Muscle of leg (tissue), 3 donors: ENCODE measurements at regions not wholly inside any gene's neighbourhood (a gene's known extent, or its start where the extent isn't known, plus 50 kb on each side); places are given as distances from the start of the nearest gene placed in this dataset.
"Not testable (repeated sequence)": the region's sequence is repeated elsewhere in the genome, so short reads cannot be mapped to it uniquely, and the experiment has no call there.

Experiments used
- DNase-seq: peaks from one replicate; pipeline ENCODE4 v3.0.0; 2013
- H3K27ac ChIP-seq: one replicate; pipeline ENCODE4 v1.5.1; 2013; ENCODE audit warnings: mild to moderate bottlenecking, low read length, control low read depth
- H3K27me3 ChIP-seq: one replicate; pipeline ENCODE4 v1.6.1; 2013; ENCODE audit warnings: low read length; ENCODE audit not compliant: control insufficient read depth, insufficient read depth
- H3K36me3 ChIP-seq: one replicate; pipeline ENCODE4 v1.6.1; 2013; ENCODE audit warnings: low read length; ENCODE audit not compliant: control insufficient read depth, insufficient read depth
- H3K4me1 ChIP-seq: one replicate; pipeline ENCODE4 v1.6.1; 2013; ENCODE audit warnings: low read length; ENCODE audit not compliant: control insufficient read depth, insufficient read depth
- H3K4me3 ChIP-seq: one replicate; pipeline ENCODE4 v1.5.1; 2013; ENCODE audit warnings: low read length, control low read depth
- H3K9me3 ChIP-seq: replicated peaks from 2 replicates; pipeline ENCODE4 v1.6.1; 2013; ENCODE audit warnings: low read depth, low read length; ENCODE audit not compliant: control insufficient read depth
- WGBS: methylation state at CpG from one replicate; pipeline ENCODE4 v1.1.5; 2013; ENCODE audit warnings: missing lambda C conversion rate; ENCODE audit not compliant: insufficient coverage; 5-methylcytosine and 5-hydroxymethylcytosine counted together

GRCh38 chr6:77095936-77096627 is 367.2 kb downstream of the HTR1B start:
- no CpG with 5 or more reads among the region's 3 CpGs for WGBS
- no peaks in the 10 kb centered on the region for H3K4me1 ChIP-seq
- H3K27me3 ChIP-seq: no peaks in the 10 kb centered on the region
- H3K36me3 ChIP-seq: no peaks in the 10 kb centered on the region
- H3K4me3 ChIP-seq: no peak overlapping the region
- H3K9me3 ChIP-seq: no peaks in the 10 kb centered on the region
- DNase-seq: no peak
- H3K27ac ChIP-seq: no peak overlapping the region

- WGBS: no CpG with 5 or more reads among the region's 1 CpG
Observed at GRCh38 chr6:77094821-77095220, 368.5 kb downstream of the HTR1B start.

GRCh38 chr6:77092971-77093370 is 370.3 kb downstream of the HTR1B start:
- H3K4me1 ChIP-seq: no peaks in the 10 kb centered on the region
- no peaks in the 10 kb centered on the region for H3K9me3 ChIP-seq
- no CpG with 5 or more reads among the region's 1 CpG for WGBS
- no peak overlapping the region for H3K27ac ChIP-seq
- H3K27me3 ChIP-seq: no peaks in the 10 kb centered on the region
- no peak for DNase-seq
- no peak overlapping the region for H3K4me3 ChIP-seq
- H3K36me3 ChIP-seq: no peaks in the 10 kb centered on the region

More at GRCh38 chr6:77094821-77095220, 368.5 kb downstream of the HTR1B start:
- Histone ChIP-seq H3K27ac (no peak overlapping the region), H3K4me3 (no peak overlapping the region), H3K4me1 (no peaks in the 10 kb centered on the region), H3K9me3 (no peaks in the 10 kb centered on the region), H3K27me3 (no peaks in the 10 kb centered on the region), H3K36me3 (no peaks in the 10 kb centered on the region)
- DNase-seq: no peak

- no peaks in the 10 kb centered on the region for H3K27me3 ChIP-seq
- no peaks in the 10 kb centered on the region for H3K9me3 ChIP-seq
- H3K4me3 ChIP-seq: no peak overlapping the region
- H3K36me3 ChIP-seq: no peaks in the 10 kb centered on the region
- no peaks in the 10 kb centered on the region for H3K4me1 ChIP-seq
- no peak for DNase-seq
- H3K27ac ChIP-seq: no peak overlapping the region
Observed at GRCh38 chr6:77089776-77090175, 373.5 kb downstream of the HTR1B start.

- WGBS: 95% methylated on average over 13 of the region's 19 CpGs
- H3K27me3 ChIP-seq, H3K4me3 ChIP-seq, DNase-seq, H3K27ac ChIP-seq, H3K9me3 ChIP-seq, H3K36me3 ChIP-seq, H3K4me1 ChIP-seq: not testable (repeated sequence)
Observed at GRCh38 chr6:77087794-77088318, 375.4 kb downstream of the HTR1B start.

- no peaks in the 10 kb centered on the region for H3K27me3 ChIP-seq
- no peak overlapping the region for H3K4me3 ChIP-seq
- DNase-seq: no peak
- H3K27ac ChIP-seq: no peak overlapping the region
- no CpG with 5 or more reads among the region's 7 CpGs for WGBS
- no peaks in the 10 kb centered on the region for H3K36me3 ChIP-seq
- no peaks in the 10 kb centered on the region for H3K4me1 ChIP-seq
- H3K9me3 ChIP-seq: no peaks in the 10 kb centered on the region
Observed at GRCh38 chr6:77074037-77074713, 389.1 kb downstream of the HTR1B start.

- 40% methylated on average over 1 of the region's 1 CpG for WGBS
- H3K36me3 ChIP-seq: no peaks in the 10 kb centered on the region
- no peak for DNase-seq
Observed at GRCh38 chr6:77073410-77073760, 389.9 kb downstream of the HTR1B start.

GRCh38 chr6:77072694-77073409 is 390.4 kb downstream of the HTR1B start:
- peak; percentile 0 for DNase-seq
- no peak overlapping the region for H3K27ac ChIP-seq
- no peak overlapping the region for H3K4me3 ChIP-seq
- no peaks in the 10 kb centered on the region for H3K36me3 ChIP-seq
- H3K4me1 ChIP-seq: no peaks in the 10 kb centered on the region
- H3K9me3 ChIP-seq: no peaks in the 10 kb centered on the region
- 27% methylated on average over 4 of the region's 4 CpGs for WGBS
- H3K27me3 ChIP-seq: no peaks in the 10 kb centered on the region

More at GRCh38 chr6:77073410-77073760, 389.9 kb downstream of the HTR1B start:
- no peaks in the 10 kb centered on the region for H3K27me3 ChIP-seq
- H3K27ac ChIP-seq: no peak overlapping the region
- H3K4me3 ChIP-seq: no peak overlapping the region
- H3K9me3 ChIP-seq: no peaks in the 10 kb centered on the region
- no peaks in the 10 kb centered on the region for H3K4me1 ChIP-seq

GRCh38 chr6:77063494-77063893 is 399.8 kb downstream of the HTR1B start:
- Histone ChIP-seq H3K27me3 (no peaks in the 10 kb centered on the region), H3K9me3 (no peaks in the 10 kb centered on the region), H3K4me3 (no peak overlapping the region), H3K27ac (no peak overlapping the region), H3K4me1 (no peaks in the 10 kb centered on the region), H3K36me3 (no peaks in the 10 kb centered on the region)
- no peak for DNase-seq
- WGBS: 88% methylated on average over 4 of the region's 4 CpGs

- H3K27ac ChIP-seq: no peak overlapping the region
- DNase-seq: no peak
- no peaks in the 10 kb centered on the region for H3K27me3 ChIP-seq
- H3K36me3 ChIP-seq: no peaks in the 10 kb centered on the region
- 91% methylated on average over 4 of the region's 4 CpGs for WGBS
- no peak overlapping the region for H3K4me3 ChIP-seq
- H3K4me1 ChIP-seq: no peaks in the 10 kb centered on the region
- peaks cover 5% of the 10 kb centered on the region for H3K9me3 ChIP-seq
Observed at GRCh38 chr6:77055711-77056110, 407.6 kb downstream of the HTR1B start.
